ENCODE measurements at regions not wholly inside any gene's neighbourhood (a gene's known extent, or its start where the extent isn't known, plus 50 kb on each side); places are given as distances from the start of the nearest gene placed in this dataset.

- Histone ChIP-seq H3K27me3 (no peaks in the 10 kb centered on the region), H3K4me1 (replicated peaks in 1 of 2) (no peaks in the 10 kb centered on the region), H3K36me3 (replicated peaks in 1 of 2) (no peaks in the 10 kb centered on the region), H3K27ac (no peak overlapping the region), H3K4me3 (no peak overlapping the region), H3K9me3 (replicated peaks in 1 of 3) (no peaks in the 10 kb centered on the region)
- 81 to 88% (median 86%) methylated on average over 3 of the region's 3 CpGs for WGBS, 4 donors
- DNase-seq = no peak
- intact Hi-C loops (cut with DNase I) = no loop called here
- no peak for TF ChIP-seq POLR2A (IDR thresholded peaks at IDR 0.05)
- no peak for TF ChIP-seq CTCF (IDR thresholded peaks at IDR 0.05)
Measured at GRCh38 chr9:118000581-118000980, 296.4 kb downstream of the TLR4 start.

DNA sequence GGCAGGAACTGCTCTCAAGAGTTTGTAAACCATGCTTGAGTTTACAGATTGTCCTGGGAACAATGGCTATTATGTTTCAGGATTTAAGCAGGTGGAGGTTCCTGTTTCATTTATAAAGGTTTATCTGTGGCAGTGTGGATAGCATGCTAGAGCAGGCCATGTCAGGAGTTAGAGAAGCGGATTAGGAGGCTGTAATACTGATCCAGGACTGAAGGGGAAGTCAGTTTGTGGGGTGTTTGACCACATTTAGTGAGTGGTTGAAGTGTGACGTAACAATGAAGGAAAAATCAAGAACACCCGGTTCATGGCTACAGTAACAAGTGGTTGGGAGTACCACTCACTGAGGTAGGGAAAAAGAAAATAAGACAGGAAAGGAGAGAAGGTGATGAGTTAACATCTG is 299.0 kb downstream of the TLR4 start:
- H3K27ac ChIP-seq = no peak overlapping the region
- H3K36me3 ChIP-seq (replicated peaks in 1 of 2) = no peaks in the 10 kb centered on the region
- intact Hi-C loops (cut with DNase I) = no loop called here
- no peaks in the 10 kb centered on the region for H3K4me1 ChIP-seq (replicated peaks in 1 of 2)
- WGBS, 4 donors = 46 to 49% (median 49%) methylated on average over 3 of the region's 3 CpGs
- H3K27me3 ChIP-seq = no peaks in the 10 kb centered on the region
- TF ChIP-seq POLR2A (IDR thresholded peaks at IDR 0.05) = no peak
- TF ChIP-seq CTCF (IDR thresholded peaks at IDR 0.05) = no peak
- H3K9me3 ChIP-seq (replicated peaks in 1 of 3) = no peaks in the 10 kb centered on the region
- no peak for DNase-seq
- H3K4me3 ChIP-seq = no peak overlapping the region

DNA sequence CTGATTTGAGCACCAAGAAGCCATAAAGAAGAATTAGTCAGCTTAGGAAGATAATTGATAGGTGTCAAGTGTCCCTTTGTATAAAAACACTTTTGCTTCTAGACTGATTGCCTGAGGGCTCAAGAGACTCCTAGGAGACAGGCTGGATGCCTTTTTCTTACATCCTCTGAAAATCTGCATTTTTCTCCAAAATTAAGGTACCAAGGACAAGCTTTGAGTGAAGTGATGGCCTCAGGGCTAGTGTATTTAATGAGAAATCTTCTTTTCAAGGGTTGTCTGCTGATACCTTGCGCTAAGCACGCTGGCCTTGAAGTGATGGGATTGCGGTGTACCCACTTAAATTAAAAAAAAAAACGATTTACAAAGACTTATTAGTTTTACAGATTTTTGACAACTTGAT is 304.0 kb downstream of the TLR4 start:
- no peaks in the 10 kb centered on the region for H3K36me3 ChIP-seq (replicated peaks in 1 of 2)
- no peak for TF ChIP-seq POLR2A (IDR thresholded peaks at IDR 0.05)
- TF ChIP-seq CTCF (IDR thresholded peaks at IDR 0.05) = no peak
- intact Hi-C loops (cut with DNase I) = no loop called here
- WGBS, 4 donors = 69 to 73% (median 70%) methylated on average over 4 of the region's 4 CpGs
- no peak for DNase-seq
- no peak overlapping the region for H3K27ac ChIP-seq
- H3K4me1 ChIP-seq (replicated peaks in 1 of 2) = no peaks in the 10 kb centered on the region
- H3K9me3 ChIP-seq (replicated peaks in 1 of 3) = no peaks in the 10 kb centered on the region
- H3K27me3 ChIP-seq = no peaks in the 10 kb centered on the region
- no peak overlapping the region for H3K4me3 ChIP-seq

GRCh38 chr9:118009614-118010013 is 305.4 kb downstream of the TLR4 start:
- no peak for DNase-seq

More at GRCh38 chr9:118009614-118010013, 305.4 kb downstream of the TLR4 start:
- intact Hi-C loops (cut with DNase I) = no loop called here
- Histone ChIP-seq H3K36me3 (replicated peaks in 1 of 2) (no peaks in the 10 kb centered on the region), H3K27ac (no peak overlapping the region), H3K4me1 (replicated peaks in 1 of 2) (no peaks in the 10 kb centered on the region), H3K27me3 (no peaks in the 10 kb centered on the region), H3K4me3 (no peak overlapping the region), H3K9me3 (replicated peaks in 1 of 3) (no peaks in the 10 kb centered on the region)
- TF ChIP-seq CTCF (IDR thresholded peaks at IDR 0.05) (no peak), POLR2A (IDR thresholded peaks at IDR 0.05) (no peak)

All from adrenal gland (tissue), 9 donors.